ENCODE measurements at regions not wholly inside any gene's neighbourhood (a gene's known extent, or its start where the extent isn't known, plus 50 kb on each side); places are given as distances from the start of the nearest gene placed in this dataset.

DNA sequence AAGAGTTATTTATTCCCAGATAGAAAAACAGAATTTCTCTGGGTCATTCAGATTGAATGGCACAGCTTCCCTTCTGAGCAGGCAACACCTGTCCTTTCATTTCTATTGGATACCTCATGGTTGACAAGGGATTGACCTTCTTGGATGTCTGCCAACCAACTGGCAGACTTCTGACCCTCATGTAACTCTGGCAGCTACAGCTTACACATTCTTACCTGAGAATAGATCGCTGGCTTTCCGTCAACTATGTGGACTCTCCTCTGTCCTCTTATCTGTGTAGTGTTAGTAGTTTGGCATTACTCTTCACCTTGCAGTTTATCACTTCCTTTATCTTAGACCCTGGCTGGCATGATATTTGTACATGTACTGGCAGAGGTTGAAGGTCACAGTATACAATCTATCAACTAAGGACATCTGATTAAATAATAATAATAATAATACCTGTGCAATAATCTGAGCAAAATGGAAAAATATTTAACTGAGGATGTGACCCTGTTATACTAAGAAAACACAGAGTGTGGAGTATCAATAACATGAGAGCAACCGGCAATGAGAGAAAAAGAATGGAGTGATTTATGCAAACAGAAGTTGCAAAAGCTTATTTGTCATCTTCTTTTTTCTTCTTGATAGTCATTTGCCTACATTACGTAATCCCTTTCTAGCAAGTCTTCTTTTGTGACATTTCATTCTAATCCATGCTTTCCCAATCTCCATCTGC lies 1118.2 kb downstream of the ARAP2 start:
- peak; percentile 17 for DNase-seq

DNA sequence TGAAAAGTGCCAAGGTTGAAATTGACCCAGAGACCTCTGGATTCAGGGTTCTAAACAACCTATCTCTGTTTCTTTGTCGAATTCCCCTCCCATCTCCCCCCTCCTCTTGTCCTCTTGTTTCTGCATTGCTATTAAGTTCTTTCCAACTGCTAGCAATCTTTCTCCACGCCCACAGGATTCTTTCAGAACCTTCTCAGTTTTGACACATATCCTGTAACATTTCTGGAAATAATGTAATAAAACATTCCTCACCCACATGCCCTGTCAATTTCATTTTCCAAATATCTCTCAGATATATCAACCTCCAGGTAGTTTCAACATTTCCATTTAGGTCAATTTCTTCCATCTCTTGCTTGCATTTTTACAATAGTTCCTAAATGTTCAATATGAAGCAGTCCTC lies 1105.9 kb downstream of the ARAP2 start:
- DNase-seq = no peak

DNA sequence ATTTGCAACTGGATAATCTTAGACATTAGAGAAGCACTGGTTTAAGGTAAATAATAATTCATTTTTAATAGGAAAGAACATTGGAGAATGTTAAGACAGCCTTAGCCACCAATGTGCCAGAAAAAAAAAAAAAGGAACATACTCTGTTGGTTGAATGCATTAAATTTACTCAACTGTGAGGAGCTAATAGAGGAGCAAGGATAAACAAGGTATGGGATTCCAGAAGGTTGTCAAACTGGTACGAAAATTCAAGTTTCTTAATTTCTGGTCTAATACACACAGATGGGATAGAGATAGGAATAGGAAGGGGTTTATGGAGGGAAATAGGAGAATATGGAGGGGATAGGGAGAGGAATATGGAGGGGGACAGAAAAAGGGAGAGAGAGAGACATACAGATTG lies 1096.6 kb downstream of the ARAP2 start:
- no peak for DNase-seq

DNA sequence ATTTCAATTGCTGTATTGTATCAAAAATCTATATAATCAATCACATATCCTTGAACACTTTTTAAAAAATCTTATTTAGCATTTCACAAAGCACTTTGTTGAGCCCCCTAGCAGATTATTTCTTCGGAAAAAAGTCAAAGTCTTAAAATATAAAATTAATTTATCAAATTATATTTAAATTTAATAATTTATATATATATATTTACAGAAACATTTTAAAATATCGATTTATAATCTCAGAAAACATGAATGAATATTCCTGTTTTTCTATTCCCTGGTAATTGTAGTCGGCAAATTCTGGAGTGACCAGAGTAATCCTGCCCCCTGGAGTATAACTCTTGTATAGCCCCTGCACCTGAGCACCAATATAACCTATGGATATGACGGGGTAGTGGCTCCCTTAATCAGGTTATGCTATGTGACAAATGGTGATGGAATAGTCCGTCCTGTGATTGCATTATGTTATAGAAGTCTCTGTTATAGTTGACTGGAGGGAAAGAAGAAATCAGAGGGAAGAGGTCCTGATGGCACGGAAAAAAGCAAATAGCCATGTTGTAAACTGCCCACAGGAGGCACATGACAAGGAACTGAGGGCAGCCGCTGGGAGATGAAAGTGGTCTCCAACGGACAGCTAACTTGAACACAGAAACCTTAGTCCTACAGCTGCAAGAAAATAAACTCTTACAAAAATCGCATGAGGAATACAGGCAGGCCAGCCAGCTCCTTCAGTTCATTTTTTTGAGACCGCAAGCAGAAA lies 1092.3 kb downstream of the ARAP2 start:
- DNase-seq = peak; percentile 73

DNA sequence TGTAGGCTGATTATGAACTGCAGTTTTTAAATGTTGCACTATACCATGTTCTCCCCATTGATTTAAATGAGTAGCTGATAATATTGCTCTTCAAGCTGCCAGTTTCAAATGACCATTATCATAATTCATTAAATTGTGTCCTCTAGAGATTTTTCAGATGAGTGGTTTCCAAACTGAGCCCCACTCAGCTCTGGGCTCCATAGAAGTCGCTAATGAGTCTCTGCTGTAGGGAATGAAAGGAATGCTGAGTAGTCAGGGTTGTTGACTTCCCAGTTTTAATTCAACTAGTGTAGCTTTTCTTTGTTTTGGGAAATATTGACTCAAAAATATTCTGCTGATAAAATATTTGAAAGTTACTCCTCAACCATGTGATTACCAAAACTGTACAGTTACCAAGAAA lies 1081.1 kb downstream of the ARAP2 start:
- no peak for DNase-seq

DNA sequence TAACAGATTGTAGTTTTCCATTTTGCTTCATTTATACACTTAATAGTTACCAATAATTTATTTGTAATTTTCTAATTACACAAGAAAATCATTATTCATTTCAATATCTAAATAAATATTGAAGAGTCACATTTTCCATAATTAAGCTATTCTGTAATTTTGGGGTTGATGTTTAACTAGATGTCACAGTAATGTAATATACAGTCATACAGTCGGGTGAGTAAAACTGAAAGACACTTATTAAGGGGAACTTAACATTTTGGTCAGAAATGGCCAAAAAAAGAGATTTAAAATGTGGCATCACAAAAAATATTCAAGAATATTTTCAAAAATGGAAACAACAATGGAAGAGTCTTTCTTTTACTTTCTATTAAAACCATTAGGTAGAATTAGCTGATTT lies 1080.3 kb downstream of the ARAP2 start:
- DNase-seq = no peak

DNA sequence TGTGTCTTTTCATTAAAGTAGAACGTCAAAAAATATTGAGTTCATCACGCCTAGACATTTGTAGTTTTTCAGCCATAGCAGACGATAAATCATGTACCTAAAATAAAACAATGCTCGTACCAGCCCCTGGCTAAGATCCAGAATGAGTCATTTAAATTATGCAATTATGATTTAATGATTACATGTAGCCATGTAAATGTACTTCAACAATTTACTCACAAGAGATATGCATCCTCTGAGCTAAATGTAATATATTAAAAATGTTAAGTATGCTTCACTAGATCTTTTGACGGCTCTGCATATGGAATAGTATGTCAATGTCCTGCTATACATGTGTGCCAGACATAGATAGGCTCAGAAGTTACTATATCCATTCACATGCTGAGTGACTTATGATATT lies 1077.8 kb downstream of the ARAP2 start:
- DNase-seq = no peak

DNA sequence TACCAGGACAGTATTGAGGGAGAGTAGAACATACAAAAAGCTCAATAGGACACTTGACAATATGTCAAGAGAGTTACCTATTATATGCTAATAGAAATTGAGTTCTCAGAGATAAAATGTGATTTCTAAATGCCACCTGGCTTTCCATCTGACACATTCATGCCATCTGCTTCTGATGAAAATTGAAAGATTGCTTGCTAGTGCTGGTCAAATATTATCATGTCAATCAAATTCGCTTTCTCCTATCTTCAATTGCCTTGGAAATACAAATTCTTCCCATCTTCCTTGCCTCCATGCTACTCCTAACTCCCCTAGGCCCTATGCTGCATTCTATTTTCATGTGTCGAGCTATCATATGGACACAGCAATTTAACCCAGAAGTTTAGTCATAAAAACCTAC lies 1076.9 kb downstream of the ARAP2 start:
- no peak for DNase-seq

DNA sequence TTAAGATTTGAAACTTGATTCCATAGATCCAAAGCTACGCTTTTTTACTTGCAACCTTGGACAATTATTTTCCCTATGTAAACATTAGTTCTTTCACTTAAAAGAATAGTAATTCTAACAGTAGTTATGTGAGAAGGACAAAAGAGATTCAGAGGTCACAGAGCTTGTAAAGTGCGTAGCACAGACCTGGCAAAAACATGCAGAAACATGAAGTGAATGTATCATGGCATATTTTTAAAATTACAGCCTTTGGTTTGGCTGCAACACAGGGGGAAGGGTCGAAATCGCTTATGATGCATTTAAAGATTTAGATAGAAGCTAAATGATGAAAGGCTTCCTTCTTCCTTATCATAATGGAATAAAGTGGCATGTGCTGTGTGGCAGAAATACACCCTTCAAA lies 1068.8 kb downstream of the ARAP2 start:
- no peak for DNase-seq

DNA sequence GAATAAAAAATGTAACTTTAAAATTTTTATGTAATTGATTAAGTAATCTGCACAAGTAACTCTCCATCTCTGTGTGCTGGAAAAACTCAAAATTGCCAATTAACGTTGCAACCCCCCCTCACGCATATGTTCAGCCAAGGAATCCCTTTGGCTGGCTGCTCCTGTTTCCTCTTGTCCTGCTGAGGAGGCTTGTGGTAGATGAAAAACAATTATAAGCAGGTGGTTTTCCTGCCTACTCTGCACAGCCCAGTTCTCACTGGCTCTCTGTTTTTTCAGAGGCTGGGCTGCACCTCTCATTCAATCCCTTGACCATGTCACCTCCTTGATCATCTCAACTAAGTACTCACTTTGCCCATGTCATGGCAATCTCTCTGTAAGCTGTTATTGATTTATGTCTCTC lies 1068.4 kb downstream of the ARAP2 start:
- no peak for DNase-seq

DNA sequence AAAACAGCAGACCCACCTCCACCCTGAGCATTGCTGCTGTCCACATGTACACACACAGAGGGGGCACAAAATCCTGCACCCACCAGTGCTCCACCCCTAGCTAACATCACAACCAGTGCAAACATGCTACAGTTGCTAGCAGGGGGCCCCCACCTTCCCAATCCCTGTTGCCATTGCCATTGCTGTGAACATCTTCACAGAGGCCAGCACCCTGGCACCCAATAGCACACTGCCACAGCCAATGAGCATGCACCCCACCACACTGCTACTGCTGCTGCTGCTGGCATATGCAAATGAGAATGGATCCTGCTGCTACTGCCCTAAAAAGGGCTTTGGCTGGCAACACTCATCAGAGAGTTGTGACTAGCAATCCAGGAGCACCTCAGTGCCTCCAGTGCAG lies 1061.9 kb downstream of the ARAP2 start:
- no peak for DNase-seq

DNA sequence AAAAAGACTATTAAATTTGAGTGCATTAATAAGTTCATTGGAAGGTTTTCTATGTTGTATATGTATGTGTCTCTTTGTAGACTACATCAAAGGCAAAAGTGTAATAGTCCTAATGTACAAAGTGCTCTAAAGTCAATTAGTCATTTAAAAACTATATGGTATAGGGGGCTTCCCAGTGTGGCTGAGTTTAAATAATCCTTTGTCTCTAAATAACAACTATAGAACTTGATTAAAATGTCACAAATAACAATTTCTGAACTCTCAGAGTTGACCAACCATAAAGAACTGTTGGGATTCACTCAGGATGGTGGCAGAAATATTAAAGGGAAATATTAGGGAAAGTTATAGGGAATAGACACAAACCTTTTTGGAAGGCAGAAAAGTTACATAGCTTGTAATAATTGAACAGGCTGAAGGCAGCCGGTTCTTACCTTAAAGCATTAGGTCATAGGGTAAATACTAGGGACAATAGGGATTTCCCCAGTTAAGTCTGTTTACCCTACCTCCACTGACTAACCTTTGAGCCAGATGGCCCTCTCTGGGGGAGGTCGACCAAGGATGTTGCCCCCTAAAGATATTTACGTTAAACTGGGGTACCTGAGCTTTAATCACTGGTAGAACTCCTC lies 1054.2 kb downstream of the ARAP2 start:
- DNase-seq = no peak

DNA sequence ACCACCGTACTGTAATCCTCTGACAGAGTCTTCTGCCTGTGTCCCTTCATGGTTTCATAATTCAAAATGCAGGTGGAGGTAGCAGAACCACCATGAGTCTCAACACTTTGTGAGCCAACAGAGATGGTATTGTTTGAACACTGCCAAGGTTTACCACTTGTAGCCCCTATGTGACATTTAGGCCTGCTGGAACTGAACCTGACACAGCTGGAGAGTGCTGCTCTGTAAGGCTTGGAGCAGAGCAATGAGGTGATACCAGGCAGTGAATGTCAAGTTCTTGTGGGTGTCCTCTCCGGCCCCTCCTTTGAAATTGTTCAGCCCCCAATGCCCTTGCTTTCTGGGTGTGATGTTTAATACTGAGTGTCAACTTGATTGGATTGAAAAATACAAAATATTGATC lies 1042.9 kb downstream of the ARAP2 start:
- no peak for DNase-seq

DNA sequence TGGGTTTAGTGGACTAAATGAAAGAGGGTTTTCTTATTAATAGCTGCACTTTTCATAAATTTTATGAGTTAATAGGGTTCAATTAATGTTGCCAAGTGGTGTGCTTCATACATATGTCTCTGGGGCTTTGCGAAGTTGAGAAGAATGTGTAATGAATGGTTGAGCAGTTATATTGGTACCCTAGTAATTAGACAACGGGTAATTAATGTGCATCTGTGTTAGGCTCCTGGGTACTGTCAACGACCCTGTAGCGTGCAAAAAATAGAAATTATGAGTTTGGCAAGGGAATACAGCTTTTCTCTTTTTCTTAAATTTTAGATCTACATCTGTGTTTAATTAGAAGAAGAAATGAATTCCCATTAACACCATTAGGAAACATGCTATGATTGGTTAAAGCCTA lies 1027.7 kb downstream of the ARAP2 start:
- no peak for DNase-seq

DNA sequence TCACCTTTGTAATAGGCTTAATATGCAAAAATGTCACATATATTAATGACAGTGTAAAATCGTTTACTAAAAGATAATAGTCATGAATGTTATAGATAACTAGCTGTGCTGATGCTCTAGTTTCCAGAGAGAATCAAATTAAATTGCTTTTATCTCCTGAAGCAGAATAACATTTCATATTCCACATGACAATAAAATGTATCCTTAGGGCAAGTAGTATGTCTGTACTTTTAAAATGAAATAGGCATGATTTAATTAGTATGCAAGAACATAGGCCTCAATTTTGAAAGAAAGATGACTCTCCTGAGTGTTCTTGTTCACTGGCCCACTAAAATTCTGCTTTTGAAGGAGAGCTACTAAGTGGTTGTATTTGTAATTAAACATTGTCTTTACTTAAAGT lies 1027.0 kb downstream of the ARAP2 start:
- DNase-seq = no peak

DNA sequence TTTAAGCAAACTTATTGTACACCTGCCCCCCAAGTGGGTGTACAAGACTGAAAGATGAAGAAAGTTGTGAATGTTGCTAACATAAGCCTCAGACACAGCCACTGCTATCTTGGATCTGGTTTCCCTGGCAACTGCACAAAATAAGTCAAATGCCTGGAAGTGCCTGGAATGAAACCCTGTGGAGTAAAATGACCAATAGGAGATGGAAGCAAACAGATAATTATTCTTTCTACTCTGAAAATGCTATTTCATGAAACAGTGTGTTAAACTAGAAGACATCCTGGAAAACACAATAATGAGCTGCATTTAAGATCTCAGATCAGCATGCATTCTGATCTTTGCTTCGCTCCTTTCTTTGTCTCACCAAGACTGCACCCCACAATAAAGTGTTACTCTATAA lies 1016.0 kb downstream of the ARAP2 start:
- DNase-seq = no peak

DNA sequence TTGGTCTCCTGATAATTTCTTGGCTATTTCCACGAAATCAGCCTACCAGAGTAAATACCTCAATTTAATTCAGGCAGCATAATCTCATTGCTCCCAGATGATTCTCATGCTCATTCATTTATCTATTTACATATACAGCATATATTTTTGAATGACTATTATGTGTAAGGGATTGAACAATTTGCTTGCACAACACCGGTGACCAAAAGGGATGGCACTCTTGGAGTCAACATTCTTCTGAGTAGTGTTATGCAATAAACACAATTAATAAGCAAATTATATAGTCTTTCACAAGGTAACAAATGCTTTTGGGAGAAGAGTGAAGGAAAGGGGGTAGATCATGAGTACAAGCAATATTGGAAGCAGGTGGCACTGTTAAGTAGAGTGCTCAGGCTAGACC lies 1015.3 kb downstream of the ARAP2 start:
- DNase-seq = no peak

DNA sequence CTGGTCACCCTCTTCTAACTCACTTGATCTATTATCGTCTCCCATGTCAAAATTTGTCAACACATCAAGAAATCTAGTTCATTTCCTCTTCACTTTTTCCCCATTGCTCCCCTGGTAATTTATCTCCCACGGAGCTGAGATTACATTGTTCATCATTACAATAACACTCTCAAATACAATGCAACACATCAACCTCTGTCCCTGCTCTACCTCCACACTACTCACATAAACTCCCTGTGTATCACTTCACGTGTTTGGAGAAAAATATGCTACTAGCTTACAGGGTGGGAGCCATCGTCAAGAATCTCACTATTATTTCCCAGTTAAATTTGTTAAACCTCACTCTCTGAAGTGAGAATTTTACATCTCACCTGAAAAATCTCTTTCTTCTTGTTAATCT lies 1006.4 kb downstream of the ARAP2 start:
- DNase-seq = no peak

DNA sequence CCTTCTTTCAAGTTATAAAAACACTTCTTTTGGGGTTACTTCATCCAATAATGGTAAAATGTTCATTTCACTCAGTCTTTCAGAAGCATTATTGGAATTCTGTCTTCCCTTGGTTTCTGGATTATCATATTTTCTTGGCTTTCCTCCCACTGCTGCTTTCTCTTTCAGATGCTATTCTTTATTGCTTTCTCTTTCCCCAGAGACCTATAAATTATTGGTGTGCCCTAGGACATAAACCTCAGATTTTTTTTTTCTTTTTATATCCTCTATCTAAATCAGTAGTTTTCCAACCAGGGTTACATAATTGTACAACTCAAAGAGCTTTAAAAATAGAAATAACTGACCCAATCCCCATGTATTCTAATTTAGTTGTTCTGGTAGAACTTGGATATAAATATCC lies 1005.5 kb downstream of the ARAP2 start:
- no peak for DNase-seq

DNA sequence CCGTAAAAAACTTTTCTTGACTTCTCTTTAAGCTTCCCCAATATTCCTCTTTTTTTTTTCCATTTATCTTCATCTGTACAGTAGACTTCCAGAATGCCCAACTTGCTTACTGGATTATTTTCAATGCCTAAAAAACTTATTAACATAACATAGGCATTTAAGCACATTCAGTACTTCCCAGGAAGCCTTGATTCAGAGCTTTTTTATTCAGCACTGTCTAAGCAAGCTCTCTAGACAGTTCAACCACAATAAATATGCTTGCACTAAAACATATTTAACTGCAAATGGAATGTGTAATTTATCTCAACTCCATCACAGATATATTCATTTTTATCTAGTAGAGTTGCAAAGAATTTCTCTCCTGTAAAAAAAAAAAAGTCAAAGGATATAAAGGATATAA lies 997.8 kb downstream of the ARAP2 start:
- no peak for DNase-seq

DNA sequence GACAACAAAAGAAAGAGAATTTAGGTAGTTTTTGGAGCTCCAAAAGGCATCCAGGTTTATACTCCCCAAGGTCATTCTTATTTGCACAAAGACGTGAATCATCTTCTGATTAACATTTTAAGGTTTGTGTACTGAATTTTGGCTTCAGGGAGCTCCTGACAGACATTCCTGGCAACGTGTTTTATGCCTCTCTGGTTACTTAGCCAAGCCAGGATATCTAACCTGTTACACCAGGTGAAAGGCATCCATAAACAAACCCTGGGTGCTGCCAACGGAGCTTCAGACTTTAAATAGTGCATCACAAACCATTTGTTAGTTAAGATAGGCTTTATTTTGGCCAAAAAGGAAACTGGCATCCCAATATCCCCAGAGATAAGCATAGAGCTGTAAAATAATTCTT lies 997.3 kb downstream of the ARAP2 start:
- no peak for DNase-seq

DNA sequence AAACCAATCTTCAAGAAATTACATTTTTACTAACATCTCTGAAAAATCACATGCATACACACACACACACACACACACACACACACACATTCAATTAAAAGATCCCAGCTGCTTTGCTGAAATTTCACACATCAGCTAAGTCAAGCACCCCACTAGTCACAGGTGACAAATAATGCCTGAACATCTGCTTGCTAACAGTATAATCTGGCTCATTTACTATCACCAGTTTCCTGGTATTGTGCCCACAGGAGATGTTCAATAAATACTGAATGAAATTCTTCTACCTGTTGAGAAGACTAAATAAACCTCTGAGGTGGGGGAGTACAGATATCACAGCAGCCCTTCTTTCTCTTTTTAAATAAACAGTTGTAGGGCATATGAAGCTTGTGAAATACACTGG lies 994.0 kb downstream of the ARAP2 start:
- DNase-seq = peak; percentile 1

DNA sequence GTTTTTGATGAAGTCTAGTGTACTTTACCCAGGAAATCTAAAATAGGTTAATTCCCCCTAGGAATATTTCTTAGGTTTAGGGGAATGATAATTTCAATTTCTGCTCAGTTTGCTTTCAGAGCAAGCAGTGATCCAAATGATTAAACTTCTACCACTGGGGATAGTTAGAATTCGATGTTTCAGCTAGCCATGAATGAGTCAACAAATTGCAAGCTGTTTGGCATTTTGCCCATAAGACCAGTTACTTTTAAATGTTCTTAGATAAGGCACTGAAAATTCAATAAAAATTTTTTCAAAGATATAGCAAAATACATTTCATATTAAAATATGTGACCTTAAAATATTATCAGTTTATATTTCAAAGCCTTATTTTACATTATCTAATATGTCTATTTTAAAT lies 993.6 kb downstream of the ARAP2 start:
- DNase-seq = no peak

DNA sequence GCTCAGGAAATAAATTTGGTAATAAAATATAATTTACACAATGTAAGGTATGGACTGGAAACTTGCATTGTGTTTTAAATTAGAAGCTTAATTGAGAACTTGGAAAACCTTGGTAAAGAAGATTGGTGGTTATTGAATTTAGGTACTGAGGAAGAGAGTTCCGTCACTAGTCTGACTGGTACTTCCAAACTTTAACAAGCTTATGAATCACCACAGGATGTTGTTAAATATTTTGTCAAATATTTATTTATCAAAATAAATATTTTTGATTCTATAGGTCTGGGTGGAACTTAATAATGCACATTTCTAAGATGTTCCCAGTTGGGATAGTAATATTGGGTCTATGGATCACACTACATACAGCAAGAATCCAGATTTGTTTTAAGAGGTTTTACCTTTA lies 992.2 kb downstream of the ARAP2 start:
- no peak for DNase-seq

DNA sequence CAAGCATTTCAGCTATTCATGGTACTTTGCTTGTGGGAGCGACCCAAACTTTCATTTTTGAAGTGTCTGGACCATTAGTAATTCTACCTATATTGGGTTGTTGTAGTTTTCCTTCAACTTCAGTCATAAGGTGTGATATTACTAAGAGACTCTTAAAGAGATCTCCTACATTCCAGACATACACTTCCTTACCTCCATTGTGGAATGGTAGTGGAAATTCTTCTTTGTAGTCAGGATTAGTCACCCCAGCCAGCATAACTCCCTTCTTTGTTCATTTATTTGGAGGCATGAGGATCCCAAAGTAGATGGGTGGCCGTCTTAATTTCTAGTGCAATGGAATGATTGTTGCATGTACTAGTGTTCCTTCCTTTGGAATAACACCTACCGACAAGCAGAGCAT lies 991.4 kb downstream of the ARAP2 start:
- no peak for DNase-seq
